Midbrain (tissue), 1 donor: ENCODE measurements at regions not wholly inside any gene's neighbourhood (a gene's known extent, or its start where the extent isn't known, plus 50 kb on each side); places are given as distances from the start of the nearest gene placed in this dataset.

ENCODE experiments used
- DNase-seq: peaks from one replicate; lab custom pipeline; 2025; lab: John Stamatoyannopoulos, UW

- DNase-seq = no peak
Observed at GRCh38 chr11:129324533-129325175, 51.0 kb upstream of the BARX2 start.

GRCh38 chr11:129323896-129324502, 51.6 kb upstream of the BARX2 start:
- DNase-seq = no peak

GRCh38 chr11:129322941-129323340, 52.7 kb upstream of the BARX2 start:
- DNase-seq = no peak

DNA sequence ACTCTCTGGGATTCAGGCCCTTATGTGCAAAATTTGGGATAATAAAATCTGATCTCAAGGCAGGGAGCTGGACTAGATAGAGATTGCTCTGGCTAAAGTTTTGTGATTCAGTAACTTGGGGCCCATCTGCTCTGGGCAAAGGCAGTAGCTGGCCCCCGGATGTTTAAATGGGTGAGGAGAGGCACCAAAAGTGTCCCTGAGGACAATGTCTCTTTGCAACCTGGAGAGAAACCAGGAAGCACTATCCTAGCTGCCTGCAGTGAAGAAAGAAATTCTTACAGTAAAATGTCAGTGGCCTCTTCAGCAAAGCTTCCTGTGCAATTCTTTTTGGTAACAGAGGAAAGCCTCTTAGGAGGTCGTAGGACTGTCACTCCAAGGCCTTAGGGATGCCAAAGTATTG, 54.6 kb upstream of the BARX2 start:
- DNase-seq = no peak

- no peak for DNase-seq
Observed at GRCh38 chr11:129320494-129320893, 55.2 kb upstream of the BARX2 start.

DNA sequence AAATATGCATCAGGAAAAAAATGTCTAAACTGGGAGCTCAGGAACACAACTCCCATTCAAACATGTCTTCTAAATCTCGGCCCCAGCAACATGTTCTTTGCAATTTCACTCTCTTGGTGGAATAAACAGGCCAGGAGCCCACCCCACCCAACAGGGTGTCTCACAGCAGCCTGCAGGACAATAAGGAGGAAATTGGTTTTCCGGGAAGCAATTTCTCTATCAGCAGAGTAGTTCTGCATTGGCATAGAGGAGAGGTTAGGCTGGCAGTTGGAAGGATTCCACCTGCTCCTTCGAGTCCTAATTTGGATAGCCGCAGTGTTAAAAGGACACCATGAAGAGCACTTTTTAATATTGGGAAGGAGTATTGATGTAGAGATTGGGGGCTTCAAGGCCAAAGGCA, 55.9 kb upstream of the BARX2 start:
- DNase-seq = no peak

DNA sequence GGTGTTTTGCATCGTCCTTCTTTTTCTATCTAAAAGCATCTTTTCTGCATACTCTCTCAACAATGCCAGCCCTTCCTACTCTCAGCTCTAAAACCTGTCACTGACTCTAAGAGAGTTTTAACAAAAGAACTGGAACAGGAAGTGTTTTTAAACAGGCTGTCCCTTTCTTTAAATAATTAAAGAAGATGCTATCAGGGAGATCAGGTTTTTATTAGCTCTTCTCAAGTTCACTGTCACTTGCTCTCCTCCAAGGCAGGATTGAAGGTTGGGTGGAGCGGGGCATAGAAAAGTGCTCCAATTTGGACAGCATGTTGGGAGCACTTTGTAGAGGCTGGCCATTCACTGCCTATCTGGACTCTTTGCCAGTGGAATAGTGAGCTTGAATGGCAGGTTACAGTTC, 56.4 kb upstream of the BARX2 start:
- no peak for DNase-seq

DNA sequence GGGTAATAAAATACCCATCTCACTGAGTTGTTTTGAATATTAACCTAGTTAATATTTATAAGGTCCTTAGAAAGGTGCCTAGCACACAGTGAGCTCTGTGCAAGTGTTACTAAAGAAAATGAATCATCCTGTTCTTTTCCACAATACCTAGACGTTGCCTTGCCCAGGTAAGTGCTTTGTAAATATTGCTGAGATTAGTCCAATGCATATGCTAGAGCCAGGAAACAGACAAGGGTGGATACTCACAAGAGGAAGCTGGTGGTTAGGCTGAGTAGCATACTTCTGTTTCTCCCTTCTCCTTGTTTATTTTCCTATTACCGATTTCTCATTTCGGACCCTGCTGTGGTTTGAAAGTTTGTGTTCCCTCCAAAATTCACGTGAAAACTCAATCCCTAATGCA, 58.1 kb upstream of the BARX2 start:
- DNase-seq = no peak

DNA sequence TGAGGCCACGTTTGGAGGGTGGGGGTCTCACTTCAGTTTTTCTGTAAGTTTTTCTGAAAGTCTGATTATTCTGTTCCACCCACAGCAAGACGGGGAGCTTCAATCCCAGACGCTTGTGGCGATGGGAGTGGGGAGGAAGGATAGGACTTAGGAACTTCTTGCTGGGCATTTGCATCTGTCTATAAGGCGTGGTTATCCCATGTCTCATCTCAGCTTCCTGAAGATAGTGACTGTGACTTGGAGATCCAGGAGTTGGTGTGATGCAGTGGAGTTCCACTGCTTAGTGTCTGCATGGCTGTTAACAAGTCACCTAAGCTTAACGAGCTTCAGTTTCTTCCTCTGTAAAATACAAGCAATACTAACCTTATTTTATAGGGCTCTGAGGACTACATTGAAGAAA, 58.9 kb upstream of the BARX2 start:
- no peak for DNase-seq

- DNase-seq = no peak
Observed at GRCh38 chr11:129315781-129316579, 59.7 kb upstream of the BARX2 start.

GRCh38 chr11:129314371-129314770, 61.3 kb upstream of the BARX2 start:
- no peak for DNase-seq

GRCh38 chr11:129313541-129314297, 61.9 kb upstream of the BARX2 start:
- DNase-seq = no peak

- DNase-seq = no peak
Observed at GRCh38 chr11:129312730-129313503, 62.7 kb upstream of the BARX2 start.

DNA sequence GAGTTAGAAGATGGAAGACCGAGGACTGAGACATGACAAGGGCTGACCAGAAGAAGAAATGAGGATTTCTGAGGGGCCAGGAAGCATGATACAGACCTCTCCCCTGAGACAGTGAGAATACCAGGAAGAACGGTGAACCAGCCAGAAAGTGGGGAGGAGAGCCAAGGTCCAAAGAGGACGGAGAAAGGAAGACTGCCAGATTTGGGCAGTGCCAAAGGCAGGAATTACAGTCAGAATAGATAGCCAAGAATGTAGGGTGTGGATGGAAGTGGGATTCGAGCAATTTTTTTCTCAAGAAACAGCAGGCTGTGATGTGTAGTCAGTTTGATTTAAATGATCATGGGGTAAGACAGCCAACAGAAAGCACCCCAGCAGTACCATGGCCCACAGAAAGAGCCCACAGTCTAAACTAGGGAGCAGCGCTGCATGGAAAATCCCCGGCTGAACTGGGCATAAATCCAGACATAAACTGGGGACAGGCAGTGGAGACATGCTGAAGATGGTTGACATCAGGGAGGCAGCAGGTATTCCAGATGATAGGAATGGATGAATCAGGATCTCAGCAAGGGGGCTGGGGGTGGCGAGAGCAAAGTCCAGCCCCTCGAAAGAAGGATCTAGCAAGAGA, 67.3 kb upstream of the BARX2 start:
- DNase-seq = no peak

DNA sequence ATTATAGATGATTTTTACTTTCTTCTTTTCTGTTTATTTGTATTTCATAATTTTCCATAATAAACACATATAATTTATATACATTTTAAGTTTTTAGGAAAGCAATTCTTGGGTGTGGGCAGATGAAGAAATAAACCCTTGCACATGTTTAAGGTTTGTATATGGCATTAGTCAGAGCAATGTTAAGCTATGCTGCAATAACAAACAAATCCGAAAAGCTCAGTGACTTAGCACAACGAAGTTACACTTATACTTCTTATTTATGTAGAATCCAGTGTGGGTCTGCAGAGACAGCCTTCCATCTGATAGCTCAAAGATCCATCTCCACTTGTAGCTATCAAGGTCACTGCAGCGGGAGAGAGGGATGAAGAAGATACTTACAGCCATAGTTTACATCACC, 68.5 kb upstream of the BARX2 start:
- DNase-seq = no peak

GRCh38 chr11:129302386-129303101, 73.1 kb upstream of the BARX2 start:
- no peak for DNase-seq

DNA sequence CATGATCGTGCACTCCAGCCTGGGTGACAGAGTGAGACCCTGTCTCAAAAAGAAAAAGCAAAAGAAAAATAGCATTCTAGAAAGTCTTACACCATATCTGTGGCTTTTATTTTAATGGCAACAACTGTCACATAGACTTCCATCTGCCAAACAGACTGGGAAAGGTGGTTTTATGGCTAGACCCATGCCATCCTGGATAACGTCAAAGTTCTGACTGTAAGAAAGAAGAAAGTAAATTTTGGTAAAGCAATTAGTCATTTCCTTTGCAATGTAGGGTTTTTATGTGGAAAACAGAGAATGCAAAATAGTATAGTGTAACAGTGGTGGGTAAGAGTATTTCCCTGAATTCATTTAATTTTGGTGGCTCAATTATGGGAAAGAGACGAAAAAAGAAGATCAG, 75.5 kb upstream of the BARX2 start:
- no peak for DNase-seq

DNA sequence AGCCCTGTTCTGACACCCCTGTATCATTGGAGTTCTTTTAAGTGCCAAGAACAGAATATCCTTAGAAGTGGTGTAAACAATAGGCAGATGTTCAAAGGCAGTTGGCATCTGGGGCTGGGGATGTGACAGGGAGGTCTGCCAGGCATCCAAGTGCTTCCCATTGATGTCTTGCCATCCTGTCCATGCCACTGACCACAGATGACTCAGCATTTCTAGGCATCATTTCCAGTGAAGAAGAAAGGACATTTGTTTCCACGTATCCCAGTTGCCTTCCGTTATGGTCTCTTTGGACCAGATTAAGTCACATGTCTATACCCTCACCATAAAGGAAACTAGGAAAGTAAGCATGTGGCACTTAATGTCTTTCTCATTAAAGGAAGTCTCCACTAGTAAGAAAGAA, 76.7 kb upstream of the BARX2 start:
- no peak for DNase-seq

GRCh38 chr11:129295746-129296145, 79.9 kb upstream of the BARX2 start:
- DNase-seq = no peak

DNA sequence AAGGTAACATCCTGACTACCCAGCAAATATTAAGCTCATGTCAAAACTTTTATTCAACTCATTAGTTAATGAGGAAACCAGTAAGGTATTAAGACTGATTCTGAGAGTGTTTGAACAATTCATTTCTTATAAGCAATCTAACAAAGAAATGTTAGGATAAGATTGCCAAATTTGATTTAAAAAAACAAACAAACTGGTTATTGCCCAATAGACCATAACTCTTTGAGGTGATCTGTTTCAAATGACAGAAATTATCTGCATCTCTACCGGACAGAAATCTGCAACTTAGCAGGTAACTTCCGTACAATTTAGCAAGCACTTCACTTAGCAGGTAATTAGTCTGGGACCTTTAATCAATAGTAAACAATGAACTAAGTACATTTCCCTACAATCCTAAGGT, 82.9 kb upstream of the BARX2 start:
- DNase-seq = no peak

- no peak for DNase-seq
Observed at GRCh38 chr11:129292092-129292491, 83.6 kb upstream of the BARX2 start.
